ENCODE measurements at regions not wholly inside any gene's neighbourhood (a gene's known extent, or its start where the extent isn't known, plus 50 kb on each side); places are given as distances from the start of the nearest gene placed in this dataset.

- CTCF ChIA-PET: interaction anchor here (1.2 kb wide), 1 partner anchor 146 kb away, joined by 3 read pairs; no protein-coding TSS in a partner anchor
- POLR2A ChIA-PET: interaction anchor here (0.6 to 1.5 kb wide), 4 partner anchors 54 to 160 kb away, joined by 3 to 10 read pairs (median 7); no protein-coding TSS in a partner anchor
Observed at GRCh38 chr6:15023448-15023847, 222.4 kb upstream of the JARID2 start.

GRCh38 chr6:15025446-15025845, 220.4 kb upstream of the JARID2 start:
- ChIA-PET CTCF (interaction anchor here (1.2 kb wide), 1 partner anchor 12 kb away, joined by 3 read pairs; no protein-coding TSS in a partner anchor), POLR2A (no interaction called here)

GRCh38 chr6:15026832-15027231, 219.0 kb upstream of the JARID2 start:
- ChIA-PET POLR2A (no interaction called here), CTCF (interaction anchor here (0.6 to 0.7 kb wide), 2 partner anchors 982 to 1156 kb away, joined by 3 to 4 read pairs; no protein-coding TSS in a partner anchor)

- POLR2A ChIA-PET: no interaction called here
Observed at GRCh38 chr6:15027472-15027871, 218.4 kb upstream of the JARID2 start.

GRCh38 chr6:15032015-15032414, 213.9 kb upstream of the JARID2 start:
- ChIA-PET POLR2A (no interaction called here), CTCF (no interaction called here)

More at GRCh38 chr6:15027472-15027871, 218.4 kb upstream of the JARID2 start:
- CTCF ChIA-PET: no interaction called here

GRCh38 chr6:15033850-15034203, 212.0 kb upstream of the JARID2 start:
- ChIA-PET POLR2A (no interaction called here), CTCF (no interaction called here)

- CTCF ChIA-PET: interaction anchor here (1.3 kb wide), 1 partner anchor 11 kb away, joined by 3 read pairs; no protein-coding TSS in a partner anchor
Observed at GRCh38 chr6:15036690-15037245, 209.1 kb upstream of the JARID2 start.

GRCh38 chr6:15037253-15037652, 208.6 kb upstream of the JARID2 start:
- CTCF ChIA-PET: interaction anchor here (1.3 kb wide), 1 partner anchor 12 kb away, joined by 3 read pairs; no protein-coding TSS in a partner anchor
- POLR2A ChIA-PET: no interaction called here

More at GRCh38 chr6:15036690-15037245, 209.1 kb upstream of the JARID2 start:
- POLR2A ChIA-PET: no interaction called here

- CTCF ChIA-PET: no interaction called here
- POLR2A ChIA-PET: no interaction called here
Observed at GRCh38 chr6:15038013-15038791, 207.7 kb upstream of the JARID2 start.

- ChIA-PET POLR2A (no interaction called here), CTCF (no interaction called here)
Observed at GRCh38 chr6:15039136-15039535, 206.7 kb upstream of the JARID2 start.

GRCh38 chr6:15042938-15043337, 202.9 kb upstream of the JARID2 start:
- ChIA-PET POLR2A (no interaction called here), CTCF (no interaction called here)

GRCh38 chr6:15044146-15044882, 201.6 kb upstream of the JARID2 start:
- CTCF ChIA-PET: no interaction called here
- POLR2A ChIA-PET: no interaction called here

- CTCF ChIA-PET: no interaction called here
- POLR2A ChIA-PET: no interaction called here
Observed at GRCh38 chr6:15044948-15045347, 200.9 kb upstream of the JARID2 start.

GRCh38 chr6:15046751-15047150, 199.1 kb upstream of the JARID2 start:
- CTCF ChIA-PET: no interaction called here
- POLR2A ChIA-PET: no interaction called here

- POLR2A ChIA-PET: no interaction called here
- CTCF ChIA-PET: interaction anchor here (0.6 kb wide), 1 partner anchor 827 kb away, joined by 3 read pairs; no protein-coding TSS in a partner anchor
Observed at GRCh38 chr6:15048367-15048766, 197.5 kb upstream of the JARID2 start.

GRCh38 chr6:15058200-15059061, 187.4 kb upstream of the JARID2 start:
- ChIA-PET CTCF (no interaction called here), POLR2A (no interaction called here)

GRCh38 chr6:15061180-15061641, 184.7 kb upstream of the JARID2 start:
- POLR2A ChIA-PET: no interaction called here
- CTCF ChIA-PET: interaction anchor here (0.7 kb wide), 1 partner anchor 628 kb away, joined by 4 read pairs; no protein-coding TSS in a partner anchor

GRCh38 chr6:15061908-15062515, 183.9 kb upstream of the JARID2 start:
- CTCF ChIA-PET: no interaction called here
- POLR2A ChIA-PET: no interaction called here

- ChIA-PET CTCF (no interaction called here), POLR2A (no interaction called here)
Observed at GRCh38 chr6:15062516-15063252, 183.2 kb upstream of the JARID2 start.
